GM19351 (cell line): ENCODE measurements at regions not wholly inside any gene's neighbourhood (a gene's known extent, or its start where the extent isn't known, plus 50 kb on each side); places are given as distances from the start of the nearest gene placed in this dataset.
"Not testable (repeated sequence)": the region's sequence is repeated elsewhere in the genome, so short reads cannot be mapped to it uniquely, and the experiment has no call there.

ENCODE experiments used
- ATAC-seq: cut with Tn5 transposase; IDR thresholded peaks from one replicate; pipeline ENCODE4 v1.9.1; 2021; ENCODE audit warnings: mild to moderate bottlenecking, moderate library complexity; ENCODE audit not compliant: unreplicated experiment

GRCh38 chr7:97234494-97234893 lies 117.0 kb downstream of the SDHAF3 start:
- ATAC-seq: not testable (repeated sequence)

GRCh38 chr7:97246317-97246716 lies 128.8 kb downstream of the SDHAF3 start:
- ATAC-seq: no peak

- ATAC-seq: not testable (repeated sequence)
Measured at GRCh38 chr7:97258187-97258586, 140.7 kb downstream of the SDHAF3 start.

- ATAC-seq: no peak
Measured at GRCh38 chr7:97269741-97270140, 152.2 kb downstream of the SDHAF3 start.

- ATAC-seq: peak; percentile 43
Measured at GRCh38 chr7:97270280-97270679, 152.8 kb downstream of the SDHAF3 start.

- ATAC-seq: no peak
Measured at GRCh38 chr7:97271619-97272018, 154.1 kb downstream of the SDHAF3 start.

GRCh38 chr7:97272237-97272975 lies 154.9 kb downstream of the SDHAF3 start:
- ATAC-seq: peak; percentile 94

GRCh38 chr7:97275475-97275874 lies 158.0 kb downstream of the SDHAF3 start:
- no peak for ATAC-seq

- no peak for ATAC-seq
Measured at GRCh38 chr7:97280950-97281349, 163.5 kb downstream of the SDHAF3 start.

GRCh38 chr7:97285348-97285747 lies 167.8 kb downstream of the SDHAF3 start:
- ATAC-seq: no peak

GRCh38 chr7:97293031-97293430 lies 175.5 kb downstream of the SDHAF3 start:
- ATAC-seq: no peak

- ATAC-seq: no peak
Measured at GRCh38 chr7:97298561-97298960, 181.1 kb downstream of the SDHAF3 start.

- no peak for ATAC-seq
Measured at GRCh38 chr7:97305589-97305988, 188.1 kb downstream of the SDHAF3 start.

- peak; percentile 86 for ATAC-seq
Measured at GRCh38 chr7:97307521-97308108, 190.1 kb downstream of the SDHAF3 start.

GRCh38 chr7:97313900-97314299 lies 196.4 kb downstream of the SDHAF3 start:
- ATAC-seq: no peak

GRCh38 chr7:97317575-97317974 lies 200.1 kb downstream of the SDHAF3 start:
- ATAC-seq: no peak

GRCh38 chr7:97329871-97330270 lies 212.4 kb downstream of the SDHAF3 start:
- not testable (repeated sequence) for ATAC-seq

- ATAC-seq: no peak
Measured at GRCh38 chr7:97337849-97338248, 220.4 kb downstream of the SDHAF3 start.

- no peak for ATAC-seq
Measured at GRCh38 chr7:97342512-97342911, 225.0 kb downstream of the SDHAF3 start.

GRCh38 chr7:97346349-97346748 lies 228.9 kb downstream of the SDHAF3 start:
- no peak for ATAC-seq

- ATAC-seq: no peak
Measured at GRCh38 chr7:97351488-97351887, 234.0 kb downstream of the SDHAF3 start.

- ATAC-seq: no peak
Measured at GRCh38 chr7:97357459-97357858, 240.0 kb downstream of the SDHAF3 start.

GRCh38 chr7:97372882-97373281 lies 255.4 kb downstream of the SDHAF3 start:
- ATAC-seq: no peak
